ENCODE measurements at regions not wholly inside any gene's neighbourhood (a gene's known extent, or its start where the extent isn't known, plus 50 kb on each side); places are given as distances from the start of the nearest gene placed in this dataset.

- TF ChIP-seq CTCF (IDR thresholded peaks at IDR 0.05; ENCODE audit: low read length) (no peak), EZH2 (IDR thresholded peaks at IDR 0.05; ENCODE audit: borderline replicate concordance, low read length) (no peak)
These were observed 70.9 kb downstream of the PDHA2 start for GRCh38 chr4:95910749-95911148.
